Stimulated activated CD4-positive, alpha-beta T cell treated with anti-CD3 and anti-CD28 coated beads, Interleukin-2, amount 100 ng/mL, for 24 hours (primary cell): ENCODE measurements at regions not wholly inside any gene's neighbourhood (a gene's known extent, or its start where the extent isn't known, plus 50 kb on each side); places are given as distances from the start of the nearest gene placed in this dataset.
"Not testable (repeated sequence)": the region's sequence is repeated elsewhere in the genome, so short reads cannot be mapped to it uniquely, and the experiment has no call there.

Source experiments
- DNase-seq, 2 donors: peaks; one replicate each; pipeline ENCODE4 v3.0.0-alpha.2; 2020

GRCh38 chr13:80740071-80740470, 399.1 kb upstream of the SPRY2 start:
- no peak for DNase-seq

- no peak for DNase-seq
Observed at GRCh38 chr13:80737513-80737912, 396.6 kb upstream of the SPRY2 start.

GRCh38 chr13:80727321-80727975, 386.5 kb upstream of the SPRY2 start:
- no peak for DNase-seq

GRCh38 chr13:80726868-80727267, 385.9 kb upstream of the SPRY2 start:
- no peak for DNase-seq

- DNase-seq, result no peak
Observed at GRCh38 chr13:80721689-80722088, 380.8 kb upstream of the SPRY2 start.

- no peak for DNase-seq
Observed at GRCh38 chr13:80718970-80719369, 378.0 kb upstream of the SPRY2 start.

- DNase-seq, result no peak
Observed at GRCh38 chr13:80717776-80718175, 376.9 kb upstream of the SPRY2 start.

GRCh38 chr13:80716610-80717081, 375.7 kb upstream of the SPRY2 start:
- no peak for DNase-seq

GRCh38 chr13:80712026-80712425, 371.1 kb upstream of the SPRY2 start:
- no peak for DNase-seq

- DNase-seq, result no peak
Observed at GRCh38 chr13:80708791-80709190, 367.9 kb upstream of the SPRY2 start.

- DNase-seq, result no peak
Observed at GRCh38 chr13:80707000-80707983, 366.4 kb upstream of the SPRY2 start.

GRCh38 chr13:80706164-80706471, 365.2 kb upstream of the SPRY2 start:
- no peak for DNase-seq

GRCh38 chr13:80705371-80706163, 364.6 kb upstream of the SPRY2 start:
- no peak for DNase-seq

- no peak for DNase-seq
Observed at GRCh38 chr13:80704369-80704768, 363.4 kb upstream of the SPRY2 start.

- no peak for DNase-seq
Observed at GRCh38 chr13:80695841-80696240, 354.9 kb upstream of the SPRY2 start.

- DNase-seq, result not testable (repeated sequence)
Observed at GRCh38 chr13:80691814-80692213, 350.9 kb upstream of the SPRY2 start.

- no peak for DNase-seq
Observed at GRCh38 chr13:80690208-80690607, 349.3 kb upstream of the SPRY2 start.

GRCh38 chr13:80688593-80688992, 347.7 kb upstream of the SPRY2 start:
- DNase-seq, result no peak

- DNase-seq, result no peak
Observed at GRCh38 chr13:80685942-80686341, 345.0 kb upstream of the SPRY2 start.

- no peak for DNase-seq
Observed at GRCh38 chr13:80684217-80684991, 343.5 kb upstream of the SPRY2 start.

GRCh38 chr13:80680786-80681366, 339.9 kb upstream of the SPRY2 start:
- DNase-seq, result no peak

GRCh38 chr13:80679423-80679822, 338.5 kb upstream of the SPRY2 start:
- DNase-seq, result no peak
